H54 (cell line): ENCODE measurements at regions not wholly inside any gene's neighbourhood (a gene's known extent, or its start where the extent isn't known, plus 50 kb on each side); places are given as distances from the start of the nearest gene placed in this dataset.

ENCODE experiments used
- DNase-seq: peaks from one replicate; pipeline ENCODE4 v3.0.0; 2011; ENCODE audit warnings: low spot score, mixed read lengths; ENCODE audit not compliant: insufficient read length
- FAIRE-seq: peaks from 3 replicates; lab custom pipeline; 2011; peaks lifted over from hg19 to GRCh38; lab: Jason Lieb, UNC
- POLR2A ChIP-seq: IDR thresholded peaks from 2 replicates; pipeline ENCODE4 v1.6.1; 2011; ENCODE audit warnings: low read depth, mild to moderate bottlenecking, low read length

- no peak for TF ChIP-seq POLR2A
- FAIRE-seq (peak; percentile 68), DNase-seq (no peak)
Measured at GRCh38 chr1:240027059-240027462, 64.6 kb upstream of the FMN2 start.

- FAIRE-seq, result peak; percentile 57
- DNase-seq, result no peak
- no peak for TF ChIP-seq POLR2A
Measured at GRCh38 chr1:240029418-240029817, 62.3 kb upstream of the FMN2 start.

GRCh38 chr1:240030236-240030635, 61.4 kb upstream of the FMN2 start:
- FAIRE-seq, result no peak
- no peak for DNase-seq
- no peak for TF ChIP-seq POLR2A

- DNase-seq (peak; percentile 53), FAIRE-seq (peak; percentile 98)
- no peak for TF ChIP-seq POLR2A
Measured at GRCh38 chr1:240031009-240031408, 60.7 kb upstream of the FMN2 start.

- no peak for DNase-seq
- FAIRE-seq, result peak; percentile 20
- no peak for TF ChIP-seq POLR2A
Measured at GRCh38 chr1:240031414-240031813, 60.3 kb upstream of the FMN2 start.

- no peak for TF ChIP-seq POLR2A
- DNase-seq (no peak), FAIRE-seq (no peak)
Measured at GRCh38 chr1:240033406-240033805, 58.3 kb upstream of the FMN2 start.

GRCh38 chr1:240036526-240036925, 55.2 kb upstream of the FMN2 start:
- FAIRE-seq (no peak), DNase-seq (no peak)
- TF ChIP-seq POLR2A, result no peak
